Retinal pigment epithelial cell (primary cell): ENCODE measurements at regions not wholly inside any gene's neighbourhood (a gene's known extent, or its start where the extent isn't known, plus 50 kb on each side); places are given as distances from the start of the nearest gene placed in this dataset.

ENCODE experiments used
- DNase-seq: peaks from one replicate; pipeline ENCODE4 v3.0.0-alpha.2; 2010; ENCODE audit warnings: low read depth
- H3K4me3 ChIP-seq: 2 replicates; pipeline ENCODE4 v1.5.1; 2011; ENCODE audit warnings: mild to moderate bottlenecking, low read length, control low read depth, moderate library complexity
- CTCF ChIP-seq: conservative IDR thresholded peaks from 2 replicates; pipeline ENCODE4 v1.5.1; 2011; ENCODE audit warnings: low read depth, low read length, control low read depth, inconsistent platforms

GRCh38 chr11:95349345-95349942, 118.4 kb upstream of the SESN3 start:
- H3K4me3 ChIP-seq, result no peak overlapping the region
- no peak for DNase-seq
- TF ChIP-seq CTCF, result no peak

GRCh38 chr11:95346265-95346664, 115.3 kb upstream of the SESN3 start:
- DNase-seq, result no peak
- TF ChIP-seq CTCF, result no peak

GRCh38 chr11:95345651-95346050, 114.6 kb upstream of the SESN3 start:
- DNase-seq, result no peak
- no peak for TF ChIP-seq CTCF
- no peak overlapping the region for H3K4me3 ChIP-seq

More at GRCh38 chr11:95346265-95346664, 115.3 kb upstream of the SESN3 start:
- no peak overlapping the region for H3K4me3 ChIP-seq

GRCh38 chr11:95344932-95345642, 114.1 kb upstream of the SESN3 start:
- no peak overlapping the region for H3K4me3 ChIP-seq
- TF ChIP-seq CTCF, result no peak

GRCh38 chr11:95341221-95341620, 110.2 kb upstream of the SESN3 start:
- H3K4me3 ChIP-seq, result no peak overlapping the region
- TF ChIP-seq CTCF, result no peak
- DNase-seq, result no peak

More at GRCh38 chr11:95344932-95345642, 114.1 kb upstream of the SESN3 start:
- no peak for DNase-seq

GRCh38 chr11:95339086-95339901, 108.3 kb upstream of the SESN3 start:
- no peak for TF ChIP-seq CTCF
- H3K4me3 ChIP-seq, result no peak overlapping the region
- DNase-seq, result no peak
